ENCODE measurements at regions not wholly inside any gene's neighbourhood (a gene's known extent, or its start where the extent isn't known, plus 50 kb on each side); places are given as distances from the start of the nearest gene placed in this dataset.

DNA sequence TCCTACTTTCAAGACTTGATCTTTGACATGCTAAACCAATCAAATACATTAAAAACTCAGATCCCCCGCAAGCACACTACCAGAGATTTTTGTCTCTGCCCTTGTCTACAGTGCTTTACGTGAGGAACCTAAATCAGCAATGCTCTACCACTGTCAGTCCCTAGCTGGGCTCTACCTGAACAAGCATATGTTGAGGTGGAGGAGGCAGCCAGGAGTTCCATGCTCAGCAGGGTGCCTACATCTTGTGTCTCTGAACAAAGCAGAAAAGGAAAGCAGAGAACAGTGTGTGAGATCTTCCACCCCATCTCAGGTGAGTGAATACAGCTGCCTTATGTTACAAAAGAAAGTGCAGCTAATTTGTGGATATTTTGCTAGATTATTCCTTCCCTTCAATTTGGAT, 255.0 kb downstream of the NDUFS4 start:
- no peak for DNase-seq
- Histone ChIP-seq H3K4me3 (no peak overlapping the region), H3K27me3 (ENCODE audit: low read depth) (peaks cover 21% of the 10 kb centered on the region), H3K9me3 (replicated peaks) (no peaks in the 10 kb centered on the region), H3K27ac (replicated peaks) (no peak overlapping the region), H3K36me3 (no peaks in the 10 kb centered on the region), H3K4me1 (no peaks in the 10 kb centered on the region)
- TF ChIP-seq CTCF (IDR thresholded peaks at IDR 0.05; ENCODE audit: borderline replicate concordance): no peak
- intact Hi-C loops (cut with micrococcal nuclease): no loop called here

DNA sequence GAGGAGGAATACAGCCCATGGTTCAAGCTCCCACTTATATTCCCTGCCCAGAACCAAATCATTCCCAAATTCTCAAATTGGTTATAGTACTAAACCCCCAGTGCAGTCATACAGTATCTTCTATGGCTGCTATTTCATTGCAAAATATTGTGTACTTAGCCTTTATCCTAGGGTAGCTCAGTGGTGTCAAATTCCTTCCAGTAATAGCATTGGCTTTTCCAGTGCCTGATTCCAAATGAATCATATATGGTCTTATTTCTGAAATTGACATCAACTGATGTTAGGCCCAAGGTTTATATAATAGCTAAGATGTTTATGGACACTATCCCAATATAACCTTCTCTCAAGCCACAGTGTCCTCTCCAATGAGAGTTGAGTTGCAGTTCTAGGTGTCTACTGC, 256.7 kb downstream of the NDUFS4 start:
- H3K9me3 ChIP-seq (replicated peaks): no peaks in the 10 kb centered on the region
- H3K4me1 ChIP-seq: no peaks in the 10 kb centered on the region
- peaks cover 21% of the 10 kb centered on the region for H3K27me3 ChIP-seq (ENCODE audit: low read depth)
- H3K36me3 ChIP-seq: no peaks in the 10 kb centered on the region
- no peak overlapping the region for H3K27ac ChIP-seq (replicated peaks)
- intact Hi-C loops (cut with micrococcal nuclease): no loop called here
- TF ChIP-seq CTCF (IDR thresholded peaks at IDR 0.05; ENCODE audit: borderline replicate concordance): no peak
- no peak for DNase-seq
- no peak overlapping the region for H3K4me3 ChIP-seq

DNA sequence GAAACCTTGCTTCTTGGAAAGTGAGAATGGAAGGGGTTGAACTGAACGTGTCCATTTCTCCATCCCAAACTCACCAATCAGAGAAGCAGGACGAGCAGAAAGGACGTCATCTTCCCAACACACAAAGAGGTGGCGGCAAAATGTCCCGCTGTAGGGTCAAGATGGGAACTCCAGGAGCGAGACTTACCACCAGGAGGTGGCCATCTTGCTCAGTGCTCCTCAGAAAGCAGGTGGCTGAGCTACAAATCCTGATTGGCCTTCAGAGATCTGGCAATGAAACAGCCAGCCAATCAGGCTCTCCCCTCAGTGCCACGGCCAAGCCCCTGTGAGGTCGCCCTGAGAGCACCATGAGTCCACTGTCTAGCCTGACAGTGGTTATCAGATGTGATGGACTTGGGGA, 259.0 kb downstream of the NDUFS4 start:
- Histone ChIP-seq H3K36me3 (no peaks in the 10 kb centered on the region), H3K4me3 (no peak overlapping the region), H3K9me3 (replicated peaks) (no peaks in the 10 kb centered on the region), H3K27me3 (ENCODE audit: low read depth) (peaks cover 21% of the 10 kb centered on the region), H3K27ac (replicated peaks) (no peak overlapping the region), H3K4me1 (no peaks in the 10 kb centered on the region)
- TF ChIP-seq CTCF (IDR thresholded peaks at IDR 0.05; ENCODE audit: borderline replicate concordance): no peak
- intact Hi-C loops (cut with micrococcal nuclease): no loop called here
- DNase-seq: no peak

GRCh38 chr5:53820119-53820801, 259.8 kb downstream of the NDUFS4 start:
- Histone ChIP-seq H3K9me3 (replicated peaks) (no peaks in the 10 kb centered on the region), H3K36me3 (no peaks in the 10 kb centered on the region), H3K4me3 (no peak overlapping the region), H3K4me1 (no peaks in the 10 kb centered on the region), H3K27me3 (ENCODE audit: low read depth) (peaks cover 21% of the 10 kb centered on the region), H3K27ac (replicated peaks) (no peak overlapping the region)
- intact Hi-C loops (cut with micrococcal nuclease): no loop called here
- no peak for TF ChIP-seq CTCF (IDR thresholded peaks at IDR 0.05; ENCODE audit: borderline replicate concordance)
- no peak for DNase-seq

GRCh38 chr5:53820802-53821171, 260.3 kb downstream of the NDUFS4 start:
- intact Hi-C loops (cut with micrococcal nuclease): no loop called here
- no peak overlapping the region for H3K27ac ChIP-seq (replicated peaks)
- H3K9me3 ChIP-seq (replicated peaks): no peaks in the 10 kb centered on the region
- no peak overlapping the region for H3K4me3 ChIP-seq
- H3K27me3 ChIP-seq (ENCODE audit: low read depth): peaks cover 21% of the 10 kb centered on the region
- DNase-seq: no peak
- TF ChIP-seq CTCF (IDR thresholded peaks at IDR 0.05; ENCODE audit: borderline replicate concordance): no peak
- no peaks in the 10 kb centered on the region for H3K36me3 ChIP-seq
- no peaks in the 10 kb centered on the region for H3K4me1 ChIP-seq

Data from left ventricle myocardium inferior (tissue), 1 donor.